K562 (cell line): ENCODE measurements at regions not wholly inside any gene's neighbourhood (a gene's known extent, or its start where the extent isn't known, plus 50 kb on each side); places are given as distances from the start of the nearest gene placed in this dataset.

Source experiments
- BCLAF1 ChIP-seq, 2 experiments: fragments of 450-650 bp in 1 of 2; IDR thresholded peaks; 2 replicates each; pipeline ENCODE4 v1.6.1; 2011 to 2017; ENCODE audit warnings: low read depth in 2 of 2, antibody characterized with exemption in 1 of 2, borderline replicate concordance in 1 of 2, low read length in 1 of 2, mild to moderate bottlenecking in 1 of 2, mixed read lengths in 1 of 2; ENCODE audit not compliant: control insufficient read depth in 1 of 2
- ZNF134 ChIP-seq: fragments of 250-450 bp; sonication (Bioruptor Pico); conservative IDR thresholded peaks from 2 replicates; pipeline ENCODE4 v1.4.0; 2020
- ZNF274 ChIP-seq: IDR thresholded peaks from 2 replicates; pipeline ENCODE4 v1.6.1; 2011; ENCODE audit warnings: low read depth, mild to moderate bottlenecking, low read length, moderate library complexity, borderline replicate concordance
- ZNF592 ChIP-seq: fragments of 450-650 bp; IDR thresholded peaks from 2 replicates; pipeline ENCODE4 v1.6.1; 2017; ENCODE audit warnings: antibody characterized with exemption, mild to moderate bottlenecking
- TF ChIP-seq, protein P1 (sequence below): sonication (generic); formaldehyde crosslinking; IDR thresholded peaks from 2 replicates; pipeline ENCODE4 v1.8.1; 2023; ENCODE audit warnings: mild to moderate bottlenecking, missing genetic modification reagents
- TF ChIP-seq, protein P2 (sequence below): fragments of 450-650 bp; IDR thresholded peaks from 2 replicates; pipeline ENCODE4 v1.6.1; 2016; ENCODE audit warnings: mild to moderate bottlenecking, moderate library complexity

DNA sequence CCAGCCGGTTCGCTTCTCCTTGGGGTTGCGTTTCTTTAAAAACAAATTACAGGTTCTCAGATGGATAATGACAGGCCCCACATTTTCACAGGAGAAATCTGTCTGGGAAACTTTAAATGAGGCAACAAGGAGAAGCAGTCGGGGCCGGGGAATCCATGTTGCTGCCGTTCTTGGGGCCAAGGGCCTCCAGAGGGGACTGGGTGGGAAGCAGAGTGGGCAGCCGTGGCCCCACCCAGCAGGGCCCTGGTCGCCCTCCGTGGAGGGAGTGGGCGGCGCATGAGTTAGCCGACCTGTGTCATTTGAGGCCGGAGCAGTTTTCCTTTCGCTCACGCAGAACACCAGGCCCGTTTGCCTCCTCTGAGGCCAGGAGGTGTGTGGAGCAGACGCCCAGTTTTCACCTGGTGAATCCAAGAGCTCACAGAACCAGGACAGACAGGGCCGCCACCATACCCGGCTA, 207.7 kb upstream of the CIBAR2 start (continued):
- TF ChIP-seq BCLAF1 (IDR thresholded peaks at IDR 0.05; ENCODE audit: borderline replicate concordance in 1 of 2, control insufficient read depth in 1 of 2, low read depth in 2 of 2, low read length in 1 of 2) (no peak), ZNF592 (peak; percentile 51; the same call in 1 of the 2 replicates), ZNF274 (no peak), ZNF134 (CRISPR knock-in tag) (0 out of 2 replicates have a peak, but pooled peaks have one; percentile 25)
- TF ChIP-seq, protein P1, sequence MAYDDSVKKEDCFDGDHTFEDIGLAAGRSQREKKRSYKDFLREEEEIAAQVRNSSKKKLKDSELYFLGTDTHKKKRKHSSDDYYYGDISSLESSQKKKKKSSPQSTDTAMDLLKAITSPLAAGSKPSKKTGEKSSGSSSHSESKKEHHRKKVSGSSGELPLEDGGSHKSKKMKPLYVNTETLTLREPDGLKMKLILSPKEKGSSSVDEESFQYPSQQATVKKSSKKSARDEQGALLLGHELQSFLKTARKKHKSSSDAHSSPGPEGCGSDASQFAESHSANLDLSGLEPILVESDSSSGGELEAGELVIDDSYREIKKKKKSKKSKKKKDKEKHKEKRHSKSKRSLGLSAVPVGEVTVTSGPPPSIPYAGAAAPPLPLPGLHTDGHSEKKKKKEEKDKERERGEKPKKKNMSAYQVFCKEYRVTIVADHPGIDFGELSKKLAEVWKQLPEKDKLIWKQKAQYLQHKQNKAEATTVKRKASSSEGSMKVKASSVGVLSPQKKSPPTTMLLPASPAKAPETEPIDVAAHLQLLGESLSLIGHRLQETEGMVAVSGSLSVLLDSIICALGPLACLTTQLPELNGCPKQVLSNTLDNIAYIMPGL (CRISPR knock-in tag): no peak
- TF ChIP-seq, protein P2, sequence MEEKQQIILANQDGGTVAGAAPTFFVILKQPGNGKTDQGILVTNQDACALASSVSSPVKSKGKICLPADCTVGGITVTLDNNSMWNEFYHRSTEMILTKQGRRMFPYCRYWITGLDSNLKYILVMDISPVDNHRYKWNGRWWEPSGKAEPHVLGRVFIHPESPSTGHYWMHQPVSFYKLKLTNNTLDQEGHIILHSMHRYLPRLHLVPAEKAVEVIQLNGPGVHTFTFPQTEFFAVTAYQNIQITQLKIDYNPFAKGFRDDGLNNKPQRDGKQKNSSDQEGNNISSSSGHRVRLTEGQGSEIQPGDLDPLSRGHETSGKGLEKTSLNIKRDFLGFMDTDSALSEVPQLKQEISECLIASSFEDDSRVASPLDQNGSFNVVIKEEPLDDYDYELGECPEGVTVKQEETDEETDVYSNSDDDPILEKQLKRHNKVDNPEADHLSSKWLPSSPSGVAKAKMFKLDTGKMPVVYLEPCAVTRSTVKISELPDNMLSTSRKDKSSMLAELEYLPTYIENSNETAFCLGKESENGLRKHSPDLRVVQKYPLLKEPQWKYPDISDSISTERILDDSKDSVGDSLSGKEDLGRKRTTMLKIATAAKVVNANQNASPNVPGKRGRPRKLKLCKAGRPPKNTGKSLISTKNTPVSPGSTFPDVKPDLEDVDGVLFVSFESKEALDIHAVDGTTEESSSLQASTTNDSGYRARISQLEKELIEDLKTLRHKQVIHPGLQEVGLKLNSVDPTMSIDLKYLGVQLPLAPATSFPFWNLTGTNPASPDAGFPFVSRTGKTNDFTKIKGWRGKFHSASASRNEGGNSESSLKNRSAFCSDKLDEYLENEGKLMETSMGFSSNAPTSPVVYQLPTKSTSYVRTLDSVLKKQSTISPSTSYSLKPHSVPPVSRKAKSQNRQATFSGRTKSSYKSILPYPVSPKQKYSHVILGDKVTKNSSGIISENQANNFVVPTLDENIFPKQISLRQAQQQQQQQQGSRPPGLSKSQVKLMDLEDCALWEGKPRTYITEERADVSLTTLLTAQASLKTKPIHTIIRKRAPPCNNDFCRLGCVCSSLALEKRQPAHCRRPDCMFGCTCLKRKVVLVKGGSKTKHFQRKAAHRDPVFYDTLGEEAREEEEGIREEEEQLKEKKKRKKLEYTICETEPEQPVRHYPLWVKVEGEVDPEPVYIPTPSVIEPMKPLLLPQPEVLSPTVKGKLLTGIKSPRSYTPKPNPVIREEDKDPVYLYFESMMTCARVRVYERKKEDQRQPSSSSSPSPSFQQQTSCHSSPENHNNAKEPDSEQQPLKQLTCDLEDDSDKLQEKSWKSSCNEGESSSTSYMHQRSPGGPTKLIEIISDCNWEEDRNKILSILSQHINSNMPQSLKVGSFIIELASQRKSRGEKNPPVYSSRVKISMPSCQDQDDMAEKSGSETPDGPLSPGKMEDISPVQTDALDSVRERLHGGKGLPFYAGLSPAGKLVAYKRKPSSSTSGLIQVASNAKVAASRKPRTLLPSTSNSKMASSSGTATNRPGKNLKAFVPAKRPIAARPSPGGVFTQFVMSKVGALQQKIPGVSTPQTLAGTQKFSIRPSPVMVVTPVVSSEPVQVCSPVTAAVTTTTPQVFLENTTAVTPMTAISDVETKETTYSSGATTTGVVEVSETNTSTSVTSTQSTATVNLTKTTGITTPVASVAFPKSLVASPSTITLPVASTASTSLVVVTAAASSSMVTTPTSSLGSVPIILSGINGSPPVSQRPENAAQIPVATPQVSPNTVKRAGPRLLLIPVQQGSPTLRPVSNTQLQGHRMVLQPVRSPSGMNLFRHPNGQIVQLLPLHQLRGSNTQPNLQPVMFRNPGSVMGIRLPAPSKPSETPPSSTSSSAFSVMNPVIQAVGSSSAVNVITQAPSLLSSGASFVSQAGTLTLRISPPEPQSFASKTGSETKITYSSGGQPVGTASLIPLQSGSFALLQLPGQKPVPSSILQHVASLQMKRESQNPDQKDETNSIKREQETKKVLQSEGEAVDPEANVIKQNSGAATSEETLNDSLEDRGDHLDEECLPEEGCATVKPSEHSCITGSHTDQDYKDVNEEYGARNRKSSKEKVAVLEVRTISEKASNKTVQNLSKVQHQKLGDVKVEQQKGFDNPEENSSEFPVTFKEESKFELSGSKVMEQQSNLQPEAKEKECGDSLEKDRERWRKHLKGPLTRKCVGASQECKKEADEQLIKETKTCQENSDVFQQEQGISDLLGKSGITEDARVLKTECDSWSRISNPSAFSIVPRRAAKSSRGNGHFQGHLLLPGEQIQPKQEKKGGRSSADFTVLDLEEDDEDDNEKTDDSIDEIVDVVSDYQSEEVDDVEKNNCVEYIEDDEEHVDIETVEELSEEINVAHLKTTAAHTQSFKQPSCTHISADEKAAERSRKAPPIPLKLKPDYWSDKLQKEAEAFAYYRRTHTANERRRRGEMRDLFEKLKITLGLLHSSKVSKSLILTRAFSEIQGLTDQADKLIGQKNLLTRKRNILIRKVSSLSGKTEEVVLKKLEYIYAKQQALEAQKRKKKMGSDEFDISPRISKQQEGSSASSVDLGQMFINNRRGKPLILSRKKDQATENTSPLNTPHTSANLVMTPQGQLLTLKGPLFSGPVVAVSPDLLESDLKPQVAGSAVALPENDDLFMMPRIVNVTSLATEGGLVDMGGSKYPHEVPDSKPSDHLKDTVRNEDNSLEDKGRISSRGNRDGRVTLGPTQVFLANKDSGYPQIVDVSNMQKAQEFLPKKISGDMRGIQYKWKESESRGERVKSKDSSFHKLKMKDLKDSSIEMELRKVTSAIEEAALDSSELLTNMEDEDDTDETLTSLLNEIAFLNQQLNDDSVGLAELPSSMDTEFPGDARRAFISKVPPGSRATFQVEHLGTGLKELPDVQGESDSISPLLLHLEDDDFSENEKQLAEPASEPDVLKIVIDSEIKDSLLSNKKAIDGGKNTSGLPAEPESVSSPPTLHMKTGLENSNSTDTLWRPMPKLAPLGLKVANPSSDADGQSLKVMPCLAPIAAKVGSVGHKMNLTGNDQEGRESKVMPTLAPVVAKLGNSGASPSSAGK: peak; percentile 30; the same call in 1 of the 2 replicates
